ENCODE measurements at regions not wholly inside any gene's neighbourhood (a gene's known extent, or its start where the extent isn't known, plus 50 kb on each side); places are given as distances from the start of the nearest gene placed in this dataset.

DNA sequence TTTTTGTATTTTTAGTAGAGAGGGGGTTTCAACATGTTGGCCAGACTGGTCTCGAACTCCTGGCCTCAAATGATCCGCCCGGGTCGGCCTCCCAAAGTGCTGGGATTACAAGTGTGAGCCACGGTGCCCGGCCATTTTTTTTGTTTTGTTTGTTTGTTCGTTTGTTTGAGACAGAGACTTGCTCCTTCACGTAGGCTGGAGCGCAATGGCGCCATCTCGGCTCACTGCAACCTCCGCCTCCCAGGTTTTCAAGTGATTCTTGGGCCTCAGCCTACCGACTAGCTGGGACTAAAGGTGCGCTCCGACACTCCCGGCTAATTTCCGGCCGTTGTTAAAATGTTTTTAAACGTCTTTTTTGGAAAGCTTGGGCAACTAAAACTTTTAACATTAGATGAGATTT is 54.0 kb downstream of the SHOC1 start:
- TF ChIP-seq, protein P1, sequence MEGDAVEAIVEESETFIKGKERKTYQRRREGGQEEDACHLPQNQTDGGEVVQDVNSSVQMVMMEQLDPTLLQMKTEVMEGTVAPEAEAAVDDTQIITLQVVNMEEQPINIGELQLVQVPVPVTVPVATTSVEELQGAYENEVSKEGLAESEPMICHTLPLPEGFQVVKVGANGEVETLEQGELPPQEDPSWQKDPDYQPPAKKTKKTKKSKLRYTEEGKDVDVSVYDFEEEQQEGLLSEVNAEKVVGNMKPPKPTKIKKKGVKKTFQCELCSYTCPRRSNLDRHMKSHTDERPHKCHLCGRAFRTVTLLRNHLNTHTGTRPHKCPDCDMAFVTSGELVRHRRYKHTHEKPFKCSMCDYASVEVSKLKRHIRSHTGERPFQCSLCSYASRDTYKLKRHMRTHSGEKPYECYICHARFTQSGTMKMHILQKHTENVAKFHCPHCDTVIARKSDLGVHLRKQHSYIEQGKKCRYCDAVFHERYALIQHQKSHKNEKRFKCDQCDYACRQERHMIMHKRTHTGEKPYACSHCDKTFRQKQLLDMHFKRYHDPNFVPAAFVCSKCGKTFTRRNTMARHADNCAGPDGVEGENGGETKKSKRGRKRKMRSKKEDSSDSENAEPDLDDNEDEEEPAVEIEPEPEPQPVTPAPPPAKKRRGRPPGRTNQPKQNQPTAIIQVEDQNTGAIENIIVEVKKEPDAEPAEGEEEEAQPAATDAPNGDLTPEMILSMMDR (IDR thresholded peaks at IDR 0.05), result no peak
- TF ChIP-seq EZH2 (IDR thresholded peaks at IDR 0.05; ENCODE audit: borderline replicate concordance, insufficient read depth, low read depth, low read length, poor library complexity, severe bottlenecking), result no peak
